ENCODE measurements at regions not wholly inside any gene's neighbourhood (a gene's known extent, or its start where the extent isn't known, plus 50 kb on each side); places are given as distances from the start of the nearest gene placed in this dataset.

- Histone ChIP-seq H4K20me1 (ENCODE audit: insufficient read depth) (no peaks in the 10 kb centered on the region), H3K79me2 (replicated peaks; ENCODE audit: insufficient read depth, low read length) (no peaks in the 10 kb centered on the region), H2AFZ (ENCODE audit: low read depth, low read length) (no peak overlapping the region), H3K9me2 (ENCODE audit: insufficient read depth, low read length) (no peaks in the 10 kb centered on the region), H3K4me2 (ENCODE audit: low read length) (no peak overlapping the region), H3K9ac (ENCODE audit: low read length) (no peak overlapping the region), H3K27me3 (ENCODE audit: insufficient read depth, low read depth, low read length) (no peaks in the 10 kb centered on the region), H3K9me3 (ENCODE audit: low read length) (no peaks in the 10 kb centered on the region), H3K36me3 (ENCODE audit: insufficient read depth, low read length) (no peaks in the 10 kb centered on the region), H3F3A (ENCODE audit: insufficient read depth, low read length, poor library complexity, severe bottlenecking) (no peaks in the 10 kb centered on the region), H3K27ac (ENCODE audit: low read length) (no peak overlapping the region), H3K4me3 (ENCODE audit: low read length) (no peak overlapping the region)
- TF ChIP-seq POLR2AphosphoS5 (IDR thresholded peaks at IDR 0.05) (no peak), CTCF (IDR thresholded peaks at IDR 0.05; ENCODE audit: poor library complexity, severe bottlenecking) (no peak), EP300 (conservative IDR thresholded peaks at IDR 0.05; ENCODE audit: poor library complexity, severe bottlenecking) (no peak), RAD21 (conservative IDR thresholded peaks at IDR 0.05) (no peak), EZH2 (IDR thresholded peaks at IDR 0.05; ENCODE audit: borderline replicate concordance, insufficient read depth, low read length, poor library complexity, severe bottlenecking) (no peak)
- TF ChIP-seq, protein P1, sequence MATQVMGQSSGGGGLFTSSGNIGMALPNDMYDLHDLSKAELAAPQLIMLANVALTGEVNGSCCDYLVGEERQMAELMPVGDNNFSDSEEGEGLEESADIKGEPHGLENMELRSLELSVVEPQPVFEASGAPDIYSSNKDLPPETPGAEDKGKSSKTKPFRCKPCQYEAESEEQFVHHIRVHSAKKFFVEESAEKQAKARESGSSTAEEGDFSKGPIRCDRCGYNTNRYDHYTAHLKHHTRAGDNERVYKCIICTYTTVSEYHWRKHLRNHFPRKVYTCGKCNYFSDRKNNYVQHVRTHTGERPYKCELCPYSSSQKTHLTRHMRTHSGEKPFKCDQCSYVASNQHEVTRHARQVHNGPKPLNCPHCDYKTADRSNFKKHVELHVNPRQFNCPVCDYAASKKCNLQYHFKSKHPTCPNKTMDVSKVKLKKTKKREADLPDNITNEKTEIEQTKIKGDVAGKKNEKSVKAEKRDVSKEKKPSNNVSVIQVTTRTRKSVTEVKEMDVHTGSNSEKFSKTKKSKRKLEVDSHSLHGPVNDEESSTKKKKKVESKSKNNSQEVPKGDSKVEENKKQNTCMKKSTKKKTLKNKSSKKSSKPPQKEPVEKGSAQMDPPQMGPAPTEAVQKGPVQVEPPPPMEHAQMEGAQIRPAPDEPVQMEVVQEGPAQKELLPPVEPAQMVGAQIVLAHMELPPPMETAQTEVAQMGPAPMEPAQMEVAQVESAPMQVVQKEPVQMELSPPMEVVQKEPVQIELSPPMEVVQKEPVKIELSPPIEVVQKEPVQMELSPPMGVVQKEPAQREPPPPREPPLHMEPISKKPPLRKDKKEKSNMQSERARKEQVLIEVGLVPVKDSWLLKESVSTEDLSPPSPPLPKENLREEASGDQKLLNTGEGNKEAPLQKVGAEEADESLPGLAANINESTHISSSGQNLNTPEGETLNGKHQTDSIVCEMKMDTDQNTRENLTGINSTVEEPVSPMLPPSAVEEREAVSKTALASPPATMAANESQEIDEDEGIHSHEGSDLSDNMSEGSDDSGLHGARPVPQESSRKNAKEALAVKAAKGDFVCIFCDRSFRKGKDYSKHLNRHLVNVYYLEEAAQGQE (IDR thresholded peaks at IDR 0.05; ENCODE audit: borderline replicate concordance), result no peak
Measured at GRCh38 chr13:60324131-60324530, 72.9 kb upstream of the TDRD3 start.

- Histone ChIP-seq H3K9me2 (ENCODE audit: insufficient read depth, low read length) (no peaks in the 10 kb centered on the region), H2AFZ (ENCODE audit: low read depth, low read length) (no peak overlapping the region), H3K4me2 (ENCODE audit: low read length) (no peak overlapping the region), H4K20me1 (ENCODE audit: insufficient read depth) (no peaks in the 10 kb centered on the region), H3K36me3 (ENCODE audit: insufficient read depth, low read length) (no peaks in the 10 kb centered on the region), H3K9me3 (ENCODE audit: low read length) (no peaks in the 10 kb centered on the region), H3K27me3 (ENCODE audit: insufficient read depth, low read depth, low read length) (no peaks in the 10 kb centered on the region), H3F3A (ENCODE audit: insufficient read depth, low read length, poor library complexity, severe bottlenecking) (no peaks in the 10 kb centered on the region), H3K4me3 (ENCODE audit: low read length) (no peak overlapping the region), H3K79me2 (replicated peaks; ENCODE audit: insufficient read depth, low read length) (no peaks in the 10 kb centered on the region), H3K27ac (ENCODE audit: low read length) (no peak overlapping the region), H3K9ac (ENCODE audit: low read length) (no peak overlapping the region)
- TF ChIP-seq SMC3 (conservative IDR thresholded peaks at IDR 0.05; ENCODE audit: poor library complexity) (no peak), RAD21 (conservative IDR thresholded peaks at IDR 0.05) (no peak), MXI1 (conservative IDR thresholded peaks at IDR 0.05; ENCODE audit: poor library complexity, severe bottlenecking) (no peak), EP300 (conservative IDR thresholded peaks at IDR 0.05; ENCODE audit: poor library complexity, severe bottlenecking) (no peak), TAF1 (IDR thresholded peaks at IDR 0.05; ENCODE audit: low read depth) (no peak), CTCF (IDR thresholded peaks at IDR 0.05; ENCODE audit: poor library complexity, severe bottlenecking) (no peak), POLR2AphosphoS5 (IDR thresholded peaks at IDR 0.05) (no peak), EZH2 (IDR thresholded peaks at IDR 0.05; ENCODE audit: borderline replicate concordance, insufficient read depth, low read length, poor library complexity, severe bottlenecking) (no peak)
- TF ChIP-seq, protein P1 (IDR thresholded peaks at IDR 0.05; ENCODE audit: borderline replicate concordance), result no peak
Measured at GRCh38 chr13:60326273-60326672, 70.7 kb upstream of the TDRD3 start.
